HTR-8/SVneo (cell line): ENCODE measurements at regions not wholly inside any gene's neighbourhood (a gene's known extent, or its start where the extent isn't known, plus 50 kb on each side); places are given as distances from the start of the nearest gene placed in this dataset.

ENCODE experiments used
- DNase-seq: peaks from one replicate; pipeline ENCODE4 v3.0.0; 2011; ENCODE audit warnings: low spot score, mixed read lengths; ENCODE audit not compliant: insufficient read length
- FAIRE-seq: peaks from 2 replicates; lab custom pipeline; 2011; peaks lifted over from hg19 to GRCh38; lab: Jason Lieb, UNC

DNA sequence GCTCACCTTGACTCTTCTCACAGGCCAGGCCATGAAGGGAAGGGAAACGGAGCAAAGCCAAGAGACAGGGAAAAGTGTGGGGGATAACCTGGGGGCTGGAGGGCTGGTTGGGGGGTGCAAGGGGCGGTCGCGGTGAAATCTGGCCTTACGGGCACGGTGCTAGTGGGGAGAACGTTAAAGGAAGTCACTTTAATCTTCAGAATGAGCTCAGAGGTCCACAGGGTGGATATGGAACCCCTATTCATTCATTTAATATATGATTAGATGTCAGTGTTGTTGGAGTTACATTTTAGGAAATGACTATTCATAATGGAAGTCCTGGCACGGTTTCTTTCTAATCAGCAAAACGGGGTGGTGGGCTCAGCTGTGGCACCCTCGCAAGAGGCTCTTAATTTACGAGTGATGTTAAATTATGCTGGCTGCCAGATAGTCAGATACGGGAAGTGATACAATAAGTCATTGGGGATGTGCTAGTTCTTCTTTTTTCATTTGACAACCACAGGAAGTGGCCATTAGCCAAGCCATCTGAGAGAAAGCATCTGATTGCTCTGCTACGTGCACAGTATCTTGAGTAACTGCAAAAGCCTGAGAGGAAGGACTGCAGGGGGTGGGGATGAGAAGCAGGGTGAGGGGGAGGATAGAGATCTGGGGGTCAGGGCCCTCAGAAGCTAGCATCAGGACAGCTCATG is 253.0 kb downstream of the QKI start:
- no peak for FAIRE-seq
- peak; percentile 19 for DNase-seq

DNA sequence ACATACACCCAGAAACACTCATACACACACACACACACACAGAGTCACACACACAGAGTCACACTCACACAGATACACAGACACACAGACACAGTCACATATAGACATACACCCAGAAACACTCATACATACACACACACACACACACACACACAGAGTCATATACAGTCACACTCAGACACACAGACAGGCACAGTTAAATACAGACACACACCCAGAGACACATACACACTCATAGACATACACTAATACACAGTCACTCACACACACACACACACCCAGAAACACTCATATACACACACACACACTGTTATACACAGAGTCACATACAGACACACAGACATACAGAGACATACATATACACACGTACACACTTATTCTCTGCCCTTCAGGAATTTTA is 250.9 kb downstream of the QKI start:
- FAIRE-seq, result peak; percentile 80
- DNase-seq, result no peak

DNA sequence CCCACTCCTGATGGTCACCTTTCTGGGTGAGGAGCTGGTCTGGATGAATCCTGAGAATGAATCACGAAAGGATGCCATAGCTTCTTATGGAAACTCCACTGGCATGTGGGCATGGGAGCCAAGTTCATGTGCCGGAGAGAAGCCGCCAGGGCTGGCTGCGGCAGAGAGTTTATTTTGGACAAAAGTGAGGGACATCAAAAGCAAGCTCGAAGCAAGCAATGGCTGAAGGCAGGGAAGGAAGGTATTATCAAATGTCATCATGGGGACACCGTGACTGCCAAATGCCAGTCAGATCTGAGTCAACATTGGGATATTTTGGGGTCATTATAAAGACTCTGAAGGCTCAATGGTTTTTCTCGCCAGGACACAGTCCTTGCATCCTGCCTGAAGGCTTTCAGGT is 249.1 kb downstream of the QKI start:
- FAIRE-seq (no peak), DNase-seq (no peak)

DNA sequence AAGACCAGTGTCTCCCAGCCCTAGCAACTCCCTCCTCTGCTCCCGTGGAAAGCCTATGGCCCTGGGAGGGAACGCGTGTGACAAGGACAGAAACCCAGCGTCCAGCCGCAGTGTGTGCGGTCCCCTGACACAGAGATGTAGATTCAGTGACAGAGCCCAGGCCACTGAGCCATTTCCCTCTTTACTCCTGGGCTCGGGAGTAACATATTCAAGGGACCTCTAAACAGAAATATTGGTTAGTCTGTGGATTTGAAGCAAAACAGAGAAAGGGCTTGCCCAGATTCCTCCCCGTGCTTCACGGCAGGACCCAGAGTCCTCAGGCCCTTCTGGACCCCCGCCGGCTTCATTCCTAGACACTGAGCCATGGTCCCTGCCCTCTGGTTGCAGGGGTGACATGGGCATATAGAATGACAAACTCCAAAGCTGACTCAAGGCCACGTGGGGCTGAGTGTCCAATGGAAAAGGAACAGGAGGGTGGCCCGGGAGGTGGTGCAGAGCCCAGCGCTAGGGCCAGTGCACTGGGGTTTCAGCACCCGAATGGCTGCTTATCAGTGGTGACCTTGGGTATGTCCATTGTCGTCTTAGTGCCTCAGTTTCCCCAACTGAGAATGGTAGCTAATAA is 248.2 kb downstream of the QKI start:
- DNase-seq (no peak), FAIRE-seq (no peak)

DNA sequence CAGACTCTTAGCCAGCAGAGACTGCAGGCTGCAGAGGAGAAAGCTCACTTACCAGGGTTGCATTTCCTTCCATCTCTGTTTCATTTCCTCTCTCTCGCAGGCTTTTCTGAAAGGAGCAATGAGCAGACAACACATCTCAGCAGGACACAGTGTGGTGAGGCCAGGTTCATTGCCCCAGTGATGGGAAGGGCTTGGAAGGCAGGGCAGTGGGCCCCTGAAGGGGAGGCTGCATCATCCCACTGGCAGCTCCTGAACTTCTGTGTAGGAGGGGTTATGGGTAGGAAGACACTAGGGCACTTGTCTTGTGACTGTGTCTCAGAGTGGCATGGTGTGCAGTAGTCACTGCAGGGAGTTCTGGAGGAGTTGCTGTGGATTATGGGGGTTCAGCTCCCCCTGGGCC is 246.8 kb downstream of the QKI start:
- no peak for DNase-seq
- FAIRE-seq, result no peak

DNA sequence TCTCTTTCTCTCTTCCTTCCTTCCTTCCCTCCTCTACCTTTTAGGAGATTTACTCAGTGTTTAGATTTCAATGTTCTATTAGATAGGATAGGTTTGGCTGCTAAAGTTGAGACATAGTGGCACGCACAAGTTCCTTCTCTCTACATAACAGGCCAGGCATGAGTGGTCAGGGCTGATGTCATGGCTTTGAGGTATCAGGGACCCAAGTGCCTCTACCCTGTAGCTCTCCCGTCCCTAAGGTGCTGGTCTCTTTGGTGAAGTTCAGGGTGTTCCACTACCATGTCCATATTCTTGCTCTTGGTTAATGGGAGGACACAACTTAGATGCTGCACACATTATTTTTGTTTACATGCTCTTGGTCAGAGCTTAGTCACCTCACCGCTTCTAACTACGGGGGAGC is 245.3 kb downstream of the QKI start:
- FAIRE-seq (no peak), DNase-seq (no peak)

DNA sequence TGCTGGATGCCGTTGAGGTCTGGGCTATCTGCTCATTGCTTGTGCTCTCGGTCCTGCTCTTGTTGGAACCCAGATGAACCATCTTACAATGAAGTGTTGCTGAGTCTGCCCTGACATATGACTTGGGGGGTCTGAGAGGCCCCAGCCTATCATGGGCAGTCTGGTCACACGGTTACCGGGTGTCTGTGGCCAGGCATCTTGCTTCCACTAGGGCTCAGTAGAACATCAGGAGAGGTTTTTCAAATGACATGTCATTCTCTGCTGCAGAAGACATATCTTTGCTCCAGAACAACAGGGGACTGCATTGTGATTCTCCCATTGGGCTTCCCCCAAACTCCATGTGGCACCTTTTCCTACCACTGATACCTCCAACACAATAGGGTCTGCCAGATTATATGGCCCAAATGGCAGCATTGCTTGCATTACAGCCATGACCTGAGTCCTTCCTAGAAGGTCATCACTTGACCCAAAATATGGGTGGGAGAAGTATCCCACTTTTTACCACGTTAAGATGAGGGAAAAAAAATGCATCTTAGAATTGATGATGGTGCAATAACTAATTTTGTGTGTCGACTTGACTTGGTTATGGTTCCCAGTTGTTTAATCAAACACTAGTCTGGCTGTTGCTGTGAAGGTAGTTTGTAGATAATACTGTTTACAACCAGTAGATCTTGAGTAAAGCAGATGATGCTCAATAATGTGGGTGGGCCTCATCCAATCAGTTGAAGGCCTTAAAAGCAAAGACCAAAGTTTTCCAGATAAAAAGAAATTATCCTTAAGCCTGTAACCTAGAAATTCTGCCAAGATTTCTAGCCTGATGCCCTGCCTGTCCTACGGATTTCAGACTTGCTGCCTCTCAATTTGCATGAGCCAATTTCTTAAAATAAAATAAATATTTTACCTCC is 241.0 kb downstream of the QKI start:
- DNase-seq (no peak), FAIRE-seq (no peak)

DNA sequence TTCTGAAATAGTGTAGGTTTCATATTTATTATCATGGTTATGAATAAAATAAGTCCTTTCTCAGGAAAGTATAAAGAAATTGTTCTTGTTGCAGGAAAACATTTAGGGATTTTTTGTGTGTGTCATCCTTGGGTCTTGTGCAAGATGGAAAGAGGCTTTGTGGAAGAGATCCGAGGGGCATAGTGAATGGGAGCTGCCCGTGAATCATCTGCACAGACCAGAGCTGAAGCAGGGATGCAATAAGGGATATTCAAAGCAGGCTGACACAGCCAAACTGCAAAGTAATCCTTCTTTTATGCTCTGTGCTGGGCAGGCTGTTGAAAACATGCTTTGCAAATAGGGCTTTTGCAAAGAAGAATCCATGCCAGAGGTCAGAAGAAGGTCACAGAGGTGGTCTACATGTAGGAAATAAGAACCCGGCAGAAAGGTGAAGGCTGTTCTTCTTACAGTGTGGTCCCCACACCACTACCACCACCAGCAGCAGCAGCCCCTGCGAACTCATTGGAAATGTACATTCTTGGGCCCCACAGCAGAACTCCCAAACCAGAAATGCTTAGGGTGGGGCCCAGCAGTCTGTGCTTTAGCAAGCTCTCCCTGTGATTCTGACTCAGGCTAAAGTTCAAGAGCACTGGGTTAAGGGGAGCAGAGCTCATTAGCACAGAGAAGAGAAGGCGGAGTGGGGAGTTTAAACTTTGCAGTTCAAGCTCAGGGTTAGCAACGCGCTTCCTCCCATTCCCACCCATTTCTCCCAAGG is 237.6 kb downstream of the QKI start:
- no peak for FAIRE-seq
- DNase-seq, result no peak

DNA sequence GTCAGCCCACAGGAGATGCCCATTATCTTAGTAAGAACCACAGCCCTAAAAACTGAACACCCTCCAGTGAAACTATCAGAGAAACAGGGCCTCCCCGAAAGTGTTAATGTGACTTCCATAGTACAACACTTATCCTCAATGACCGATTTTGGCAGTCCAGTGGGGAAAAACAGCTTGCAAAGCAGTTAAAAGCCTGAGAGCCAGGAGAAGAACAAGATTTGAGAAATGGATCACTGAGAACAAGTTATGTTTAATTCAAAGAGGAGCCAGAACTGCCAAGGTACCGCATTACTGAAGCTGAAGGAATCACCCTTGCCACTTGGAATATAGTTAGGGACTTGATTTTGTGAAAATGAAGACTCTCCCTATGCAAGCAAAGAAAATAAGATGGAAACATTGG is 236.9 kb downstream of the QKI start:
- FAIRE-seq, result no peak
- no peak for DNase-seq

DNA sequence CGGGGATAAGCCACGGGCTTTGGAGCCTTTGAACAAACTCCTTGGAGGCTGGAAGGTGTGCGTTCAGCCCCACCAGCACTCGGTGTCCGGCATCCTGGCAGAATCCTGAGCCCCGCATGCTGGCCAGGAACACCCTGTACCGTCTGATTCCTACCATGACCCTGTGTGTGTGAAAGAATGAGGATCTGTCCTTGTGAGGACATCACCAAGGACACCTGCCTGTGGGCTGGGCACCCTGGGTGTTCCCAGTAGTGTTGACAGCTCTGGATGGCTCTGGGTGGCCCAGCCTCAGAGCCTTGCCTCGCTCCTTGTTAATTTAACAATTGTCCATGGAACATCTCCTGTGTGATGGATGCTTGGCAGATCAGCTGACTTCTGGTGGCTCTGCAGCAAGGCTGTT is 234.3 kb downstream of the QKI start:
- FAIRE-seq (no peak), DNase-seq (no peak)

DNA sequence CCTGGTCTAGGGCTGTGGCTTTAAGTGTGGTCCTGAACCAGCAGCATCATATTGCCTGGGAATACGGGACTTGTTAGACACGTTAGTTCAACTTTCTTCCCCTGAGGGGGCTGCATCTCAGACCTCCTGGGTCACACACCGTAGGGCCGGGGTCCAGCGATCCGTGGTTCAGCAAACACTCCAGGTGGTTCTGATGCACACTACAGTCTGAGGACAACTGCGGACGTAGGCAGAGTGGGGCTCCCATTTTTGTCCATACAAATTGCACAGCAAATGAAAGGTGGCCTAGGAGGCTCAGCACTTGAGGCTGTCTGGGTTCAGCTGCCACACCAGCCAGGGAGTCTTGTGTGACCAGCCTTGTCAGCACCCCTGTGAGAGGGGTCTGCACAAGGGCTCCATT is 233.1 kb downstream of the QKI start:
- DNase-seq (no peak), FAIRE-seq (no peak)

DNA sequence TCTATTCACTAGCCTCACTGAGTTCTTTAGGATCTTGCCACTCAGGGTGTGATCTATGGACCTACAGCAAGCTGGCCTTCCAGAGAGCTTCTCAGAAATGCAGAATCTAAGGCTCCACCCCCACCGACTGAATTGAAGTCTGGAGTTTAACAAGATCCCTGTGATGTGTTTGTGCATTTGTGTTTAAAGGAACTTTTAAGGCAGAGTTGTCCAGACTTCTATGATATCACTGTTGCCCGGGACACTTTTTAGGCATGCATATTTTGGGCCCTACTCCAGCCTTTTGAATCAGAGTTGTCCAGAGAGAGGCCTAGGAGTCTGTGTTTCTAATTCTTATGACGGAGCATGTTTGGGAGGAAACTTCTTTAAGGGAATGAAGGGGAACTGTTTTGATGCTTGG is 232.3 kb downstream of the QKI start:
- FAIRE-seq, result no peak
- DNase-seq, result no peak

DNA sequence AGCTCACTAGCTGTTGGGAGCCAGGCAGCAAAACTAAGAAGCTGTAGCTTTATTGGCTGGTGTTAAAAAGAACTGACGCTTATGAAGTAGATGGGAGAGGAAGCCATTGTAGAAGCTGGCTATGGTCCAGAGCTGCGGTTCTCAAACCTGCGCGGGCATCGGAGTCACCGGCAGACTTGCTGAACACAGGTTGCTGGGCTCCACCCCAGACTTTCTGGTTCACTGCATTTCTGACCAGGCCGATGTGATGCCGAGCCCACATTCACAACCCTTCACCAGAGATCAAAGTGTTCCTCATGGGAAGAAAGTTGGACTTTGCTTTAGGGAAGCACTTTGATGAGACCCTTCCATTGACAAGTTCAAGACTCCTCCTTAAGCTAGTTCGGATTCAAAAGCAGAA is 231.6 kb downstream of the QKI start:
- no peak for DNase-seq
- no peak for FAIRE-seq

DNA sequence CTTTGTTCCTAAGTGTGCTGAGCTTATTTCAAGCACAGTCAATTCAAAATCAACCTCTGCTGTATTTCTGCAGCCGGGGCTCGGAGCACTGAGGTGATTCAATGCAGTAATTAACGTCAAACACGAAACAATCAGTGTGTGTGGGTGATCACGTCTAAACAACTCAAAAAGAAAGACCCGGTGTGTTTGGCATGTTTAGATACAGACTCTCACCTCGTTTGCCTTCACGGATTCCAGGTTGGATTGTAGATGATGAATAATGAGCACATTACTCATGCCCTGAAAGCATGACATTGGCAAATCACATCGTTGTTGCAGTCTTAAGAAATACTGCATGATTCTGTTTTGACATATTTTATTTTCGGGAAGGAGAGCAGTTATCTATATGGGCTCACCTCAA is 231.0 kb downstream of the QKI start:
- no peak for DNase-seq
- FAIRE-seq, result no peak

DNA sequence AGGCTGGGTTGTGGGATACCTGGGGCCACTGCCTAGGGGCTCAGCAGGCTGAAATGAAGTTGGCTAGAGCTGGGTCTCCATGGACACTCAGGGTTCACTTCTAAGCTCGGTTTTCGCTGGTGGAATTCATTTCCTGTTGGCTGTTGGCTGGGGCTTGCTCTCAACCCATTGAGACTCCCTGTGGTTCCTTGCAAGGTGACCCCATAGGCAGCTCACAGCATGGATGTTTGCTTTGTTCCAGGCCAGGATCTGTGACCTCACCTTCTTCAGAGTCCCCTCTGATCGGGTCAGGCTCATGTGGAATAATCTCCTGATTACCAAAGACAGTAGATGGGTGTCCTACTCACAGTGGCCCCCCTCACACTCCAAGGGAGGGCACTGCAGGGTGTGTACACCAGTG is 229.3 kb downstream of the QKI start:
- DNase-seq (no peak), FAIRE-seq (no peak)

DNA sequence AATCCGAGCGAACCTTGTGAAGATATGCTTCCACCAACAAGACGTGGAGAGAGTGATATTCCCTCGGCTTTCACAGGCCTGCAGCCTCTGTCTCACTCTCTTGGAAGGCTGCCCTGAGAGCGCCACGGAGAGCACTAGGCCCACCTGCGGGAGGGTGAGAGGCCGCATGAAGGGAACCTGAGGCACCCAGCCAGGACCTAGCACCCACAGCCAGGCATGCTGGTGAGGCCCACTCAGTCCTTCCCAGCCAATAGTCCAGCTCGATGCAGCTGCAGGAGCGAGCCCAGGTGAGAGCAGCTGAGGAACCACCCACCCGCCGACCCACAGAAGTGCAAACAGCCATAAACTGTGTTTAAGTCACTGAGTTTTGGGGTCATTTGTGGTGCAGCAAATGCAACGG is 227.2 kb downstream of the QKI start:
- no peak for FAIRE-seq
- DNase-seq, result no peak

DNA sequence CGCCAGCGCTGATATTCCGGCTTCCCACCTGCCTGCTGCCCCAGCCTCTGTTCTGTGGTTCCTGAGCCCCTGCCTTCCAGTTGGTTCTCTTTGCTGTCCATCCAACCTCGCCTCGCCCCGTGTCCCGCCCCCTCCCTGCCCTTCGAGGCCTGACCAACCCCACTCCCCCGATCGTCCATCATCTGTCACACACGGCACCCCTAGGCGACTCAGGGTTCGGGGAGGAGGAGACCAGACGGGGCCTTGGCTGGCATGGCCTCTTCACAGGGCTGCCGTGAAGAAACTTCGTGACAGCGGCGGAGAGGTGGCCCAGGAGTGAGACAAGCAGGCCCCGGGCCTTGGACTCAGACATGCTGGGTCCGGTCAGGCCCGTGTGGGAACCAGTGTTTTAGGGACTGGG is 226.1 kb downstream of the QKI start:
- no peak for FAIRE-seq
- DNase-seq, result no peak

DNA sequence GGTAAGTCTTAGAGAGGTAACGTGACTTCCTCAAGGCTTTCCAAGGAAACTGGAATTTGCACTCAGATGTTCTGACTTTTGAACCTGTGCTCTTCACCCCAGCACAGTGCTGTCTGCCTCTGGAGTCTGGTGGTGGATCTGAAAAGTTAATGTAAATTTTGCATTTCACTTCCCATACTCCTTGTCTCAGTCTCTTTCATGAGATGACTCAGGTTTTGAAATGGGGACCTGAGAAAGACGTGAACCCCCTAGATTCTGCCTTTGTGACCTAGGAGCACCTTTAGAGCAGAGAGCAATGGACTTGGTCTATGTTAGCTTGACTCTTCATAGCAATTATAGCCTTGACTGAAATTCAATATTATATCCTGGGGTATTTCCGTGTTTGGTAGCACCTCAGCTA is 223.0 kb downstream of the QKI start:
- no peak for FAIRE-seq
- DNase-seq, result no peak

DNA sequence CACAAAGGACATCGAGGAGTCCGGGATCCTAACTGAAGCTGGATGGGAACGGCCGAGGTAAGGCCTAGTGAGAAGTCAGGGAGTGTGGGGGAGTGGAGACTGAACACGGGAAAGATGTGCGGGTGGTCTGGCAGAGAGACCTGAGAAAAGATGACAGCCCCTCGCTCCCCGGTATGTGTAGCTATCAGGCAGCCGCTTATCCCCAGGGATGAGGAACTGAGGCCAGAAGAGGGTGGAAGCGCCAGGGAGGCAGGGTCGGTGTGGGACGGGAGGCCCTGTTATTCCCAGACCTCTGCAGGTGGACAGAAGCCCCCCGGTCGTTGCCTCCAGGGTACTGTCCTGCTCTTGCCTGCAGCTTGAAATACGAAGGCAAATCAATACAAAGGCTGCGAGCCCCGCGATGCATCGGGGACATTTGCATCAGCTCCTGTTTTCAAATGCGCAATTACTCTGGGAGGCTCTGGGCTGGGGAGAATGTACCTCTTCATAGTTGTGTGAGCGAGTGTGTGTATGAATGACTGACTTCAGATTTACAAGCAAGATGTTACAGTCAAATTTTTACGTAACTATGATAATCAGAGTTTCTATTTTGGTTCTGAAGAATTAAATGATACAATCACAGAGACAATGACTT is 221.3 kb downstream of the QKI start:
- no peak for DNase-seq
- FAIRE-seq, result no peak

DNA sequence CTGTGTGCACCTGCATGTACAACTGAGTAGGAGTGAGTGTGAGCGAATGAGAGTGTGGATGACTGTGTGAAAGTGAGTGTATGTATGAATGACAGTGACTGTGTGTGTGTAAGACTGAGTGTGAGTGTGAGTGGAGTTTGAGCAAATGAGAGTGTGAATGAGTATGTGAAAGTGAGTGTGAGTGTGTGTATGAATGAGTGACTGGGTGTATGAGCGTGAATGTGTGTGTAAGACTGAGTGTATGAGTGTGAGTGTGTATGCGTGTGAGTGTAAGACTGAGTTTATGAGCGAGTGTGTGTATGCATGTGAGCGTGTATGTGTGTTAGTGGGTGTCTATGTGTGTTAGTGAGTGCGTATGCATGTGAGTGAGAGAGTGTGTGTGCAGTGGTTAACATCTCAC is 220.8 kb downstream of the QKI start:
- DNase-seq (no peak), FAIRE-seq (peak; percentile 62)
